H9 (cell line): ENCODE measurements at regions not wholly inside any gene's neighbourhood (a gene's known extent, or its start where the extent isn't known, plus 50 kb on each side); places are given as distances from the start of the nearest gene placed in this dataset.

Experiments
- DNase-seq: peaks from one replicate; pipeline ENCODE4 v3.0.0-alpha.2; 2017
- H2AFZ ChIP-seq: one replicate; pipeline ENCODE4 v1.6.1; 2013; ENCODE audit warnings: mild to moderate bottlenecking, low read length, control low read depth, moderate library complexity
- H2AK5ac ChIP-seq: 2 replicates; pipeline ENCODE4 v1.6.1; 2013; ENCODE audit warnings: low read length, control low read depth, mixed read lengths; ENCODE audit not compliant: insufficient read length
- H2BK120ac ChIP-seq: one replicate; pipeline ENCODE4 v1.6.1; 2013; ENCODE audit warnings: low read depth, mild to moderate bottlenecking, low read length, control low read depth, inconsistent platforms; ENCODE audit not compliant: poor library complexity, severe bottlenecking
- H2BK12ac ChIP-seq: 2 replicates; pipeline ENCODE4 v1.6.1; 2013; ENCODE audit warnings: low read length, control low read depth, mixed read lengths, low read depth; ENCODE audit not compliant: insufficient read length
- H2BK15ac ChIP-seq: 2 replicates; pipeline ENCODE4 v1.6.1; 2013; ENCODE audit warnings: low read depth, low read length, control low read depth
- H2BK20ac ChIP-seq: one replicate; pipeline ENCODE4 v1.6.1; 2013; ENCODE audit warnings: low read depth, mild to moderate bottlenecking, low read length, control low read depth, inconsistent platforms; ENCODE audit not compliant: poor library complexity, severe bottlenecking
- H2BK5ac ChIP-seq: 2 replicates; pipeline ENCODE4 v1.6.1; 2013; ENCODE audit warnings: low read length, control low read depth, mixed read lengths; ENCODE audit not compliant: insufficient read length
- H3K14ac ChIP-seq: 2 replicates; pipeline ENCODE4 v1.6.1; 2013; ENCODE audit warnings: low read length, control low read depth; ENCODE audit not compliant: insufficient read depth
- H3K18ac ChIP-seq: 2 replicates; pipeline ENCODE4 v1.6.1; 2013; ENCODE audit warnings: low read depth, mild to moderate bottlenecking, mixed read lengths, low read length, control low read depth; ENCODE audit not compliant: insufficient read length
- H3K23ac ChIP-seq: 2 replicates; pipeline ENCODE4 v1.6.1; 2013; ENCODE audit warnings: low read length, control low read depth, mixed read lengths, low read depth; ENCODE audit not compliant: insufficient read length
- H3K23me2 ChIP-seq: 2 replicates; pipeline ENCODE4 v1.6.1; 2013; ENCODE audit warnings: low read depth, mild to moderate bottlenecking, mixed read lengths, low read length, control low read depth; ENCODE audit not compliant: insufficient read length, poor library complexity, severe bottlenecking
- H3K27ac ChIP-seq: 2 replicates; pipeline ENCODE4 v1.5.1; 2013; ENCODE audit warnings: low read length, control low read depth, mixed read lengths, low read depth; ENCODE audit not compliant: insufficient read length
- H3K27me3 ChIP-seq: 2 replicates; pipeline ENCODE4 v1.6.1; 2013; ENCODE audit warnings: low read length, control low read depth, inconsistent platforms; ENCODE audit not compliant: insufficient read depth
- H3K4ac ChIP-seq: 2 replicates; pipeline ENCODE4 v1.6.1; 2013; ENCODE audit warnings: low read depth, mild to moderate bottlenecking, control low read depth, inconsistent platforms, low read length, moderate library complexity
- H3K4me1 ChIP-seq: 2 replicates; pipeline ENCODE4 v1.6.1; 2013; ENCODE audit warnings: low read length, control low read depth, inconsistent platforms; ENCODE audit not compliant: insufficient read depth
- H3K4me2 ChIP-seq: 2 replicates; pipeline ENCODE4 v1.6.1; 2013; ENCODE audit warnings: low read length, control low read depth, mixed read lengths; ENCODE audit not compliant: insufficient read length, insufficient read depth
- H3K56ac ChIP-seq: 2 replicates; pipeline ENCODE4 v1.6.1; 2013; ENCODE audit warnings: low read depth, mild to moderate bottlenecking, mixed read lengths, low read length, control low read depth; ENCODE audit not compliant: insufficient read length
- H3K79me1 ChIP-seq: 2 replicates; pipeline ENCODE4 v1.6.1; 2013; ENCODE audit warnings: low read depth, mild to moderate bottlenecking, moderate library complexity, low read length, control low read depth, inconsistent platforms; ENCODE audit not compliant: insufficient read depth, poor library complexity, severe bottlenecking
- H3K79me2 ChIP-seq: 2 replicates; pipeline ENCODE4 v1.6.1; 2013; ENCODE audit warnings: low read length, control low read depth, inconsistent platforms; ENCODE audit not compliant: insufficient read depth
- H3K9ac ChIP-seq: 2 replicates; pipeline ENCODE4 v1.6.1; 2013; ENCODE audit warnings: low read length, control low read depth, mixed read lengths; ENCODE audit not compliant: insufficient read length; ENCODE audit errors: extremely low read depth
- H3K9me3 ChIP-seq: one replicate; pipeline ENCODE4 v1.6.1; 2013; ENCODE audit warnings: low read depth, low read length, inconsistent platforms; ENCODE audit not compliant: control insufficient read depth
- H3T11ph ChIP-seq: one replicate; pipeline ENCODE4 v1.6.1; 2013; ENCODE audit warnings: mild to moderate bottlenecking, low read length, control low read depth, inconsistent platforms
- H4K20me1 ChIP-seq: one replicate; pipeline ENCODE4 v1.6.1; 2013; ENCODE audit not compliant: control insufficient read depth, insufficient read length, insufficient read depth
- H4K5ac ChIP-seq: 2 replicates; pipeline ENCODE4 v1.6.1; 2013; ENCODE audit warnings: low read depth, mild to moderate bottlenecking, mixed read lengths, low read length, control low read depth; ENCODE audit not compliant: insufficient read length
- H4K8ac ChIP-seq: replicated peaks from 2 replicates; pipeline ENCODE4 v1.6.1; 2013; ENCODE audit warnings: low read length, control low read depth, mixed read lengths, low read depth; ENCODE audit not compliant: insufficient read length
- H4K91ac ChIP-seq: 2 replicates; pipeline ENCODE4 v1.6.1; 2013; ENCODE audit warnings: low read depth, mild to moderate bottlenecking, moderate library complexity, mixed read lengths, low read length, control low read depth; ENCODE audit not compliant: insufficient read length
- H3K27ac Mint-ChIP-seq, 3 experiments: 2 replicates in 2 of 3; 3 replicates in 1 of 3; pipeline ENCODE4 v1.8.0; 2020 to 2021; ENCODE audit warnings: mixed read lengths in 3 of 3, mild to moderate bottlenecking in 1 of 3, moderate library complexity in 1 of 3
- H3K27me3 Mint-ChIP-seq: 2 replicates; pipeline ENCODE4 v1.8.0; 2021; ENCODE audit warnings: low read depth, mild to moderate bottlenecking, moderate library complexity, mixed read lengths
- H3K36me3 Mint-ChIP-seq, 3 experiments: 2 replicates in 2 of 3; 3 replicates in 1 of 3; pipeline ENCODE4 v1.8.0; 2020 to 2021; ENCODE audit warnings: low read depth in 3 of 3, mixed read lengths in 3 of 3; ENCODE audit not compliant: insufficient read depth in 1 of 3
- H3K4me1 Mint-ChIP-seq, 2 experiments: 2 replicates each; pipeline ENCODE4 v1.8.0; 2020; ENCODE audit warnings: mixed read lengths in 2 of 2
- H3K4me3 Mint-ChIP-seq, 2 experiments: 2 replicates in 1 of 2; 3 replicates in 1 of 2; pipeline ENCODE4 v1.8.0; 2020 to 2021; ENCODE audit warnings: mild to moderate bottlenecking in 2 of 2, mixed read lengths in 2 of 2, moderate library complexity in 1 of 2
- H3K9me3 Mint-ChIP-seq, 2 experiments: 2 replicates in 1 of 2; 3 replicates in 1 of 2; pipeline ENCODE4 v1.8.0; 2020; ENCODE audit warnings: mild to moderate bottlenecking in 2 of 2, mixed read lengths in 2 of 2, moderate library complexity in 1 of 2
- CTCF ChIP-seq: fragments of 200-600 bp; sonication (generic); conservative IDR thresholded peaks from 3 replicates; pipeline ENCODE4 v1.8.0; 2021; ENCODE audit warnings: antibody characterized with exemption, mild to moderate bottlenecking
- WGBS: extraction: QIAGEN DNeasy Blood & Tissue Kit; methylation state at CpG from one replicate; pipeline ENCODE4 v1.1.7; 2013; ENCODE audit warnings: missing lambda C conversion rate, low lambda C conversion rate, mixed read lengths; ENCODE audit not compliant: insufficient read length; ENCODE audit errors: extremely low coverage; 5-methylcytosine and 5-hydroxymethylcytosine counted together

DNA sequence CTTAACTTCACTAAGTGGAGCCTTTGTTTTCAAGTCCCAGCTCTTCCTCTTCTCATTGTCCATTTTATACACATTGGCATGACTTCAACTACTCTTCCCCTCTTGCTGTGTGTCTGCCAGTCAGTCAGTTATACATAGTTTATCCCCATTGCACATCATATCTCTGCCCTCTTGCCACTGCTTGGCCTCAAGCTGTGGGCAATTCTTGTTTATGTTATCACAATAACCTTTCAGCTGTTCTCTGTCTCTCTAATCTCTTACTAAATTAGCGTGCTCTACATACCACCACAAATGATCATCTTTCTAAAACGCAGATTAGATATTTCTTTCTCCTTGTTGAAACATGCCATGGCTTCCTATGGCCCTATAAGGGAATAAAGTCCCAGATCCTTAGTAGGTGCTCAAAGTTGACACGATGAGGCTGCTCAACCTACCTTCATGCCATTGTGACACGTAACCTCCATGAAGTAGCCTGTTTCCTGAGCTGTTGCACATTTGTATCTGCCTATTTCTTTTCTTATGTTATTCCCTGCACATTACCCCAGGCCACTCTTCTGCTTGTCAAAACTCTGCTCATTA lies 239.3 kb downstream of the GAS1 start:
- Histone ChIP-seq H2BK5ac (no peak overlapping the region), H2AFZ (no peak overlapping the region), H3K79me2 (no peaks in the 10 kb centered on the region), H3K4ac (no peak overlapping the region), H4K20me1 (no peaks in the 10 kb centered on the region), H2BK20ac (no peak overlapping the region), H4K8ac (no peak overlapping the region), H3K79me1 (no peaks in the 10 kb centered on the region), H3K23ac (no peak overlapping the region), H3K27ac (no peak overlapping the region), H2BK12ac (no peak overlapping the region), H4K91ac (no peak overlapping the region), H3K27me3 (no peaks in the 10 kb centered on the region), H2BK120ac (no peak overlapping the region), H3K9me3 (no peaks in the 10 kb centered on the region), H3K4me2 (no peak overlapping the region), H3K4me1 (no peaks in the 10 kb centered on the region; the same call in 1 of the 2 replicates), H3T11ph (no peak overlapping the region), H3K18ac (no peak overlapping the region), H2BK15ac (no peak overlapping the region), H2AK5ac (no peak overlapping the region), H4K5ac (no peak overlapping the region), H3K14ac (no peak overlapping the region), H3K56ac (no peak overlapping the region), H3K23me2 (no peaks in the 10 kb centered on the region), H3K9ac (no peak overlapping the region)
- H3K4me1 Mint-ChIP-seq = peaks cover 0 to 3% of the 10 kb centered on the region in 2 experiments; a peak in 1 of 4 replicates
- no peaks in the 10 kb centered on the region for H3K9me3 Mint-ChIP-seq
- H3K36me3 Mint-ChIP-seq = no peaks in the 10 kb centered on the region
- H3K4me3 Mint-ChIP-seq = no peak overlapping the region
- H3K27ac Mint-ChIP-seq = no peak overlapping the region
- DNase-seq = no peak
- WGBS = no CpG with 5 or more reads among the region's 4 CpGs
- H3K27me3 Mint-ChIP-seq = peaks cover 4% of the 10 kb centered on the region
- no peak for TF ChIP-seq CTCF
